Smooth muscle cell (in vitro differentiated cells): ENCODE measurements at regions not wholly inside any gene's neighbourhood (a gene's known extent, or its start where the extent isn't known, plus 50 kb on each side); places are given as distances from the start of the nearest gene placed in this dataset.
A peak's percentile ranks its signal among the peaks of the same experiment; 100 is the strongest.

ENCODE experiments used
- DNase-seq: peaks from one replicate; lab custom pipeline; 2025; ENCODE audit not compliant: unreplicated experiment; lab: John Stamatoyannopoulos, UW
- H2AFZ ChIP-seq: fragments of 200-600 bp; sonication (generic); 2 replicates; pipeline ENCODE4 v1.6.0; 2016; ENCODE audit warnings: antibody characterized with exemption, low read depth, mild to moderate bottlenecking
- H3F3A ChIP-seq: fragments of 200-600 bp; sonication (generic); 2 replicates; pipeline ENCODE4 v1.6.0; 2017; ENCODE audit warnings: antibody characterized with exemption, low read depth
- H3K27ac ChIP-seq: fragments of 200-600 bp; sonication (generic); 2 replicates; pipeline ENCODE4 v1.5.1; 2016; ENCODE audit warnings: low read depth, mild to moderate bottlenecking
- H3K27me3 ChIP-seq: fragments of 200-600 bp; sonication (generic); 2 replicates; pipeline ENCODE4 v1.6.1; 2016; ENCODE audit warnings: low read depth, mild to moderate bottlenecking
- H3K36me3 ChIP-seq: fragments of 200-600 bp; sonication (generic); 2 replicates; pipeline ENCODE4 v1.5.1; 2016; ENCODE audit warnings: low read depth
- H3K4me1 ChIP-seq: fragments of 200-600 bp; sonication (generic); 2 replicates; pipeline ENCODE4 v1.5.1; 2016; ENCODE audit warnings: low read depth
- H3K4me2 ChIP-seq: fragments of 200-600 bp; sonication (generic); 2 replicates; pipeline ENCODE4 v1.6.0; 2016; ENCODE audit warnings: mild to moderate bottlenecking
- H3K4me3 ChIP-seq: fragments of 200-600 bp; sonication (generic); 2 replicates; pipeline ENCODE4 v1.5.1; 2016; ENCODE audit warnings: mild to moderate bottlenecking
- H3K79me2 ChIP-seq: fragments of 200-600 bp; sonication (generic); 2 replicates; pipeline ENCODE4 v1.6.0; 2016; ENCODE audit warnings: low read depth, mild to moderate bottlenecking
- H3K9ac ChIP-seq: fragments of 200-600 bp; sonication (generic); 2 replicates; pipeline ENCODE4 v1.6.0; 2016; ENCODE audit warnings: low read depth
- H3K9me3 ChIP-seq: fragments of 200-600 bp; sonication (generic); replicated peaks from 2 replicates; pipeline ENCODE4 v1.5.1; 2016; ENCODE audit warnings: low read depth
- H4K20me1 ChIP-seq: fragments of 200-600 bp; sonication (generic); 2 replicates; pipeline ENCODE4 v1.6.0; 2016; ENCODE audit warnings: low read depth
- WGBS: methylation state at CpG from one replicate; pipeline ENCODE4 v1.1.7; 2016; ENCODE audit warnings: low lambda C conversion rate; 5-methylcytosine and 5-hydroxymethylcytosine counted together
- TF ChIP-seq, protein P1 (sequence below): fragments of 200-600 bp; sonication (generic); IDR thresholded peaks from 2 replicates; pipeline ENCODE4 v1.5.1; 2017; ENCODE audit warnings: borderline replicate concordance, mild to moderate bottlenecking, antibody characterized with exemption; ENCODE audit not compliant: insufficient read depth, poor library complexity, severe bottlenecking

DNA sequence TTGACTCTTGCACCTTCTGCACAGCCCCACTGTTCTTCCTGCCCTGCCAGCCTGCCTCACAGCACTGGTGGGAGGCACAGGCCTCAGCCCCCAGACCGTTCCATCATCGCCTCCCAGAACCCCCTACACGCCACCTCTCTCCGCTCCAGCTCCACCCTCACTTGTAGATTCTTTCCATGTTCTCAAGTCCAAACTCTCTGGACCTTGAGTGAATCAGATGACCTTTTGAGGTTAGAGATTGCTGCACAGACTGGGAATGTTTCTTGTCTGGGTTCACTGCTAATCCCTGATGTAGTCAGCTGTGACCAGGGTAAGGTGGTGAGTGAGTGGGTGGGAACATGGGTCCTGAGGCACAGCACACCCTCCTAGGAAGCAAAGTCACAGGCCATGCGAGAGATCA is 272.4 kb downstream of the IRF8 start:
- no peak overlapping the region for H2AFZ ChIP-seq
- TF ChIP-seq, protein P1, sequence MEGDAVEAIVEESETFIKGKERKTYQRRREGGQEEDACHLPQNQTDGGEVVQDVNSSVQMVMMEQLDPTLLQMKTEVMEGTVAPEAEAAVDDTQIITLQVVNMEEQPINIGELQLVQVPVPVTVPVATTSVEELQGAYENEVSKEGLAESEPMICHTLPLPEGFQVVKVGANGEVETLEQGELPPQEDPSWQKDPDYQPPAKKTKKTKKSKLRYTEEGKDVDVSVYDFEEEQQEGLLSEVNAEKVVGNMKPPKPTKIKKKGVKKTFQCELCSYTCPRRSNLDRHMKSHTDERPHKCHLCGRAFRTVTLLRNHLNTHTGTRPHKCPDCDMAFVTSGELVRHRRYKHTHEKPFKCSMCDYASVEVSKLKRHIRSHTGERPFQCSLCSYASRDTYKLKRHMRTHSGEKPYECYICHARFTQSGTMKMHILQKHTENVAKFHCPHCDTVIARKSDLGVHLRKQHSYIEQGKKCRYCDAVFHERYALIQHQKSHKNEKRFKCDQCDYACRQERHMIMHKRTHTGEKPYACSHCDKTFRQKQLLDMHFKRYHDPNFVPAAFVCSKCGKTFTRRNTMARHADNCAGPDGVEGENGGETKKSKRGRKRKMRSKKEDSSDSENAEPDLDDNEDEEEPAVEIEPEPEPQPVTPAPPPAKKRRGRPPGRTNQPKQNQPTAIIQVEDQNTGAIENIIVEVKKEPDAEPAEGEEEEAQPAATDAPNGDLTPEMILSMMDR, result no peak
- no peak overlapping the region for H3K4me3 ChIP-seq
- H4K20me1 ChIP-seq, result no peaks in the 10 kb centered on the region
- H3K4me2 ChIP-seq, result peak overlapping the region; percentile 59
- H3K9me3 ChIP-seq, result no peaks in the 10 kb centered on the region
- peaks cover 7% of the 10 kb centered on the region for H3F3A ChIP-seq
- peak overlapping the region; percentile 72 for H3K9ac ChIP-seq
- no peaks in the 10 kb centered on the region for H3K27me3 ChIP-seq
- no peaks in the 10 kb centered on the region for H3K79me2 ChIP-seq
- H3K27ac ChIP-seq, result peak overlapping the region; percentile 95
- H3K4me1 ChIP-seq, result no peaks in the 10 kb centered on the region
- no peaks in the 10 kb centered on the region for H3K36me3 ChIP-seq
- DNase-seq, result no peak
- 16% methylated on average over 5 of the region's 5 CpGs for WGBS

DNA sequence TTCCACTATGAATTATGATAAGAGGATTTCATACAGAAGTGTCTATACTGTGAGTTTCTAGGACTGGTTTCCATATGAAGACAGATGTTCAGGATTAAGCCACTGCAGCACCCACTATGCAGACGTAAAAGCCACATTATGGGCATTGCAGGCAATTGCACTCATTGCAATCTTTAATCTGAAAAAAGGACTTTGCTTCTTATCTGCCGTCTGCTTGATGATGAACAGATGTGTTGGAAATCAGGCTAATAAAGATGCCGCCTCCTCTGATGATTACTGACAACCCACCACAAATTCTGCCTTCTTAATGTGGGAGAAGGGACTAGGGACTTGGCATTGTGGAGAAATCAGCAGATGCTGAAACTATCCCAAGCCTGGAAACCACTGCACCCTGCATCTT is 276.9 kb downstream of the IRF8 start:
- Histone ChIP-seq H4K20me1 (no peaks in the 10 kb centered on the region), H2AFZ (no peak overlapping the region), H3K4me2 (no peak overlapping the region), H3K27ac (peak overlapping the region; percentile 39), H3K9me3 (no peaks in the 10 kb centered on the region), H3K9ac (no peak overlapping the region), H3K79me2 (no peaks in the 10 kb centered on the region), H3K4me1 (no peaks in the 10 kb centered on the region), H3K4me3 (no peak overlapping the region), H3K27me3 (no peaks in the 10 kb centered on the region), H3F3A (peaks cover 7% of the 10 kb centered on the region), H3K36me3 (no peaks in the 10 kb centered on the region)
- TF ChIP-seq, protein P1, result no peak
- 20% methylated on average over 3 of the region's 3 CpGs for WGBS
- no peak for DNase-seq

- 94% methylated on average over 3 of the region's 3 CpGs for WGBS
- no peak overlapping the region for H3K9ac ChIP-seq
- no peaks in the 10 kb centered on the region for H3K27me3 ChIP-seq
- TF ChIP-seq, protein P1, result no peak
- no peaks in the 10 kb centered on the region for H3K36me3 ChIP-seq
- no peak for DNase-seq
- no peaks in the 10 kb centered on the region for H4K20me1 ChIP-seq
- H3K27ac ChIP-seq, result no peak overlapping the region
- no peak overlapping the region for H2AFZ ChIP-seq
- H3K79me2 ChIP-seq, result no peaks in the 10 kb centered on the region
- no peaks in the 10 kb centered on the region for H3K9me3 ChIP-seq
- peaks cover 7% of the 10 kb centered on the region for H3F3A ChIP-seq
- H3K4me3 ChIP-seq, result no peak overlapping the region
- H3K4me1 ChIP-seq, result no peaks in the 10 kb centered on the region
- H3K4me2 ChIP-seq, result no peak overlapping the region
Observed at GRCh38 chr16:86176462-86176861, 277.5 kb downstream of the IRF8 start.

DNA sequence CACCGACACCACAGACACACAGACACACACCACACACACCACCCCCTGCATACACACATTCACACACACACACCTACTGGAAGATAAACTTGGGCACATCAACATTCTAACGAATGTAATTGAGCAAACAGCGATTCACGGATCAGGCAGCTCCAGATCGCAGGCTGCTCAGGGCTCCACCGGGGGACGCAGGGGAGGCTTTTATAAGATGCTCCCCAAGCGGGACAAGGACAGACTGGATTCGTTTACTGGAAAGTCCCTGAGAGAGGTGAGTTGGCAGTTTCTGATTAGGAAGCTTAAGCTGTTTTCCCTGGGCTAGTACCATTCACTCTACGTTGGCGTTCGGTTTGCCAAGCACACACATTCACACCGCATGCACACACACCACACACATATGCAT is 281.3 kb downstream of the IRF8 start:
- 85% methylated on average over 13 of the region's 13 CpGs for WGBS
- Histone ChIP-seq H3K27me3 (no peaks in the 10 kb centered on the region), H3K4me2 (no peak overlapping the region), H3K36me3 (no peaks in the 10 kb centered on the region), H3K4me3 (no peak overlapping the region), H3K27ac (no peak overlapping the region), H3K4me1 (no peaks in the 10 kb centered on the region), H3K79me2 (no peaks in the 10 kb centered on the region), H3F3A (no peaks in the 10 kb centered on the region), H4K20me1 (no peaks in the 10 kb centered on the region), H2AFZ (no peak overlapping the region), H3K9ac (no peak overlapping the region), H3K9me3 (no peaks in the 10 kb centered on the region)
- no peak for DNase-seq
- TF ChIP-seq, protein P1, result no peak
